A549 (cell line): ENCODE measurements at regions not wholly inside any gene's neighbourhood (a gene's known extent, or its start where the extent isn't known, plus 50 kb on each side); places are given as distances from the start of the nearest gene placed in this dataset.

Experiments
- ATAC-seq, 2 experiments: fragments of 200-7000 bp in 1 of 2; fragments of >200 bp in 1 of 2; cut with Nextera tagmentation in 1 of 2; cut with Tn5 transposase in 1 of 2; 3 replicates each; pipeline versions ENCODE4 v1.8.0 to v1.9.1; 2018 to 2020; ENCODE audit warnings: mild to moderate bottlenecking in 1 of 2, moderate library complexity in 1 of 2
- CTCF ChIA-PET: fragments of 300-600 bp; sonication (Branson Sonifier 250); formaldehyde crosslinking; extraction: SDS; loops from one replicate; lab custom pipeline; 2021; ENCODE audit warnings: antibody characterized with exemption, inconsistent platforms; lab: Yijun Ruan, JAX
- POLR2A ChIA-PET: fragments of 350-600 bp; formaldehyde crosslinking; extraction: SDS; loops from one replicate; lab custom pipeline; 2021; ENCODE audit warnings: antibody characterized with exemption, inconsistent platforms; lab: Yijun Ruan, JAX
- DNase-seq, 2 experiments: peaks; one replicate each; pipeline versions ENCODE4 v3.0.0 to v3.0.0-alpha.2; 2011 to 2016; ENCODE audit warnings: low read depth in 1 of 2, low spot score in 1 of 2
- FAIRE-seq: peaks from 2 replicates; lab custom pipeline; 2011; peaks lifted over from hg19 to GRCh38; lab: Jason Lieb, UNC
- H3K27ac ChIP-seq, 2 experiments: fragments of >200 bp; sonication (Bioruptor Twin); formaldehyde crosslinking; 3 replicates each; pipeline ENCODE4 v1.5.1; 2016 to 2017
- H3K4me1 ChIP-seq: fragments of >200 bp; sonication (Bioruptor Twin); formaldehyde crosslinking; 3 replicates; pipeline ENCODE4 v1.6.1; 2016
- H3K4me2 ChIP-seq: fragments of >200 bp; sonication (Bioruptor Twin); formaldehyde crosslinking; 3 replicates; pipeline ENCODE4 v1.6.1; 2016
- H3K4me3 ChIP-seq: fragments of >200 bp; sonication (Bioruptor Twin); formaldehyde crosslinking; 3 replicates; pipeline ENCODE4 v1.5.1; 2016
- H3K9me3 ChIP-seq: fragments of >200 bp; sonication (Bioruptor Twin); formaldehyde crosslinking; 3 replicates; pipeline ENCODE4 v1.6.1; 2016
- BHLHE40 ChIP-seq: IDR thresholded peaks from 2 replicates; pipeline ENCODE4 v1.6.1; 2012; ENCODE audit warnings: low read depth, low read length, inconsistent platforms
- CBX2 ChIP-seq: fragments of 200-600 bp; sonication (generic); IDR thresholded peaks from 2 replicates; pipeline ENCODE4 v1.6.1; 2016; ENCODE audit warnings: low read depth, mild to moderate bottlenecking, borderline replicate concordance
- CBX8 ChIP-seq: fragments of 200-600 bp; sonication (generic); IDR thresholded peaks from 2 replicates; pipeline ENCODE4 v1.6.1; 2016
- CHD2 ChIP-seq: fragments of 150-350 bp; IDR thresholded peaks from 2 replicates; pipeline ENCODE4 v1.6.1; 2014; ENCODE audit warnings: low read length; ENCODE audit not compliant: partially characterized antibody
- CHD4 ChIP-seq: fragments of 200-600 bp; sonication (generic); IDR thresholded peaks from 2 replicates; pipeline ENCODE4 v1.6.1; 2016; ENCODE audit warnings: antibody characterized with exemption, mild to moderate bottlenecking, borderline replicate concordance
- EHMT2 ChIP-seq: fragments of 200-600 bp; sonication (generic); IDR thresholded peaks from 2 replicates; pipeline ENCODE4 v1.6.1; 2016; ENCODE audit warnings: antibody characterized with exemption, low read depth, mild to moderate bottlenecking, moderate library complexity
- EP300 ChIP-seq, 2 experiments: fragments of >200 bp; sonication (Bioruptor Twin); formaldehyde crosslinking; IDR thresholded peaks; 2 replicates in 1 of 2; 3 replicates in 1 of 2; pipeline ENCODE4 v1.6.1; 2016 to 2017
- ESRRA ChIP-seq: fragments of 150-350 bp; IDR thresholded peaks from 2 replicates; pipeline ENCODE4 v1.6.1; 2014; ENCODE audit warnings: mild to moderate bottlenecking, low read length, borderline replicate concordance
- FOSB ChIP-seq: fragments of 250-450 bp; sonication (Bioruptor Pico); IDR thresholded peaks from 2 replicates; pipeline ENCODE4 v1.5.0; 2020; ENCODE audit warnings: mild to moderate bottlenecking, moderate library complexity
- HDAC2 ChIP-seq: fragments of 200-600 bp; sonication (generic); IDR thresholded peaks from 2 replicates; pipeline ENCODE4 v1.6.1; 2016
- HES2 ChIP-seq: fragments of >200 bp; sonication (Bioruptor Twin); formaldehyde crosslinking; IDR thresholded peaks from 2 replicates; pipeline ENCODE4 v1.6.1; 2016
- HOXA7 ChIP-seq: fragments of 250-450 bp; sonication (Bioruptor Pico); IDR thresholded peaks from 2 replicates; pipeline ENCODE4 v1.5.0; 2020; ENCODE audit warnings: mild to moderate bottlenecking, moderate library complexity
- HOXB13 ChIP-seq: fragments of 250-450 bp; sonication (Bioruptor Pico); IDR thresholded peaks from 2 replicates; pipeline ENCODE4 v1.5.0; 2020; ENCODE audit warnings: low read depth, mild to moderate bottlenecking, moderate library complexity
- JUN ChIP-seq, 2 experiments: fragments of >200 bp; sonication (Bioruptor Twin); formaldehyde crosslinking; IDR thresholded peaks; 2 replicates in 1 of 2; 3 replicates in 1 of 2; pipeline ENCODE4 v1.6.1; 2016 to 2017
- KDM1A ChIP-seq: fragments of 200-600 bp; sonication (generic); IDR thresholded peaks from 2 replicates; pipeline ENCODE4 v1.6.1; 2016; ENCODE audit warnings: low read depth, mild to moderate bottlenecking
- MAX ChIP-seq: IDR thresholded peaks from 2 replicates; pipeline ENCODE4 v1.6.1; 2012
- MAZ ChIP-seq: fragments of 150-350 bp; IDR thresholded peaks from 2 replicates; pipeline ENCODE4 v1.6.1; 2014; ENCODE audit warnings: antibody characterized with exemption, low read depth, low read length, borderline replicate concordance
- NPAS2 ChIP-seq: fragments of 250-450 bp; sonication (Bioruptor Pico); IDR thresholded peaks from 2 replicates; pipeline ENCODE4 v1.8.0; 2022; ENCODE audit warnings: mild to moderate bottlenecking, moderate library complexity, borderline replicate concordance
- PHF8 ChIP-seq: fragments of 200-600 bp; sonication (generic); IDR thresholded peaks from 2 replicates; pipeline ENCODE4 v1.6.1; 2016; ENCODE audit warnings: low read depth, mild to moderate bottlenecking, antibody characterized with exemption, moderate library complexity, borderline replicate concordance
- POLR2AphosphoS2 ChIP-seq: conservative IDR thresholded peaks from 2 replicates; pipeline ENCODE4 v1.6.1; 2012; ENCODE audit warnings: low read length, improper control_type of control experiment, inconsistent platforms
- RAD21 ChIP-seq, 2 experiments: fragments of >200 bp in 1 of 2; sonication (Bioruptor Twin) in 1 of 2; formaldehyde crosslinking in 1 of 2; IDR thresholded peaks in 1 of 2; conservative IDR thresholded peaks in 1 of 2; 2 replicates in 1 of 2; 3 replicates in 1 of 2; pipeline ENCODE4 v1.6.1; 2012 to 2018; ENCODE audit warnings: inconsistent platforms in 1 of 2
- RARB ChIP-seq: fragments of 250-450 bp; sonication (Bioruptor Pico); IDR thresholded peaks from 2 replicates; pipeline ENCODE4 v1.8.0; 2021; ENCODE audit warnings: mild to moderate bottlenecking, moderate library complexity
- RCOR1 ChIP-seq: fragments of 150-350 bp; IDR thresholded peaks from 2 replicates; pipeline ENCODE4 v1.6.1; 2014; ENCODE audit warnings: antibody characterized with exemption, low read length, low read depth
- RFX5 ChIP-seq: fragments of 450-650 bp; IDR thresholded peaks from 2 replicates; pipeline ENCODE4 v1.7.1; 2014; ENCODE audit warnings: antibody characterized with exemption, mild to moderate bottlenecking, moderate library complexity
- RNF2 ChIP-seq: fragments of 200-600 bp; sonication (generic); IDR thresholded peaks from 2 replicates; pipeline ENCODE4 v1.6.1; 2016; ENCODE audit warnings: low read depth, mild to moderate bottlenecking, antibody characterized with exemption, moderate library complexity, borderline replicate concordance
- SMC3 ChIP-seq: fragments of >200 bp; sonication (Bioruptor Twin); formaldehyde crosslinking; IDR thresholded peaks from 3 replicates; pipeline ENCODE4 v1.6.1; 2018; ENCODE audit warnings: inconsistent platforms
- SREBF2 ChIP-seq: fragments of 450-650 bp; IDR thresholded peaks from 2 replicates; pipeline ENCODE4 v1.6.1; 2014; ENCODE audit warnings: mild to moderate bottlenecking, moderate library complexity
- ZC3H11A ChIP-seq: fragments of 450-650 bp; IDR thresholded peaks from 2 replicates; pipeline ENCODE4 v1.6.1; 2014; ENCODE audit warnings: antibody characterized with exemption, mild to moderate bottlenecking
- ZFP36 ChIP-seq: fragments of 450-650 bp; IDR thresholded peaks from 2 replicates; pipeline ENCODE4 v1.6.1; 2014; ENCODE audit warnings: borderline replicate concordance; ENCODE audit not compliant: partially characterized antibody
- ZNF302 ChIP-seq: fragments of 250-450 bp; sonication (Bioruptor Pico); IDR thresholded peaks from 2 replicates; pipeline ENCODE4 v1.9.0; 2021; ENCODE audit warnings: inconsistent platforms, mild to moderate bottlenecking, moderate library complexity
- WGBS: methylation state at CpG from one replicate; pipeline ENCODE4 v1.1.6; 2017; ENCODE audit errors: missing lambda C conversion rate; 5-methylcytosine and 5-hydroxymethylcytosine counted together
- TF ChIP-seq, protein P1 (sequence below): fragments of >200 bp; sonication (Bioruptor Twin); formaldehyde crosslinking; IDR thresholded peaks from 3 replicates; pipeline ENCODE4 v1.5.1; 2016

DNA sequence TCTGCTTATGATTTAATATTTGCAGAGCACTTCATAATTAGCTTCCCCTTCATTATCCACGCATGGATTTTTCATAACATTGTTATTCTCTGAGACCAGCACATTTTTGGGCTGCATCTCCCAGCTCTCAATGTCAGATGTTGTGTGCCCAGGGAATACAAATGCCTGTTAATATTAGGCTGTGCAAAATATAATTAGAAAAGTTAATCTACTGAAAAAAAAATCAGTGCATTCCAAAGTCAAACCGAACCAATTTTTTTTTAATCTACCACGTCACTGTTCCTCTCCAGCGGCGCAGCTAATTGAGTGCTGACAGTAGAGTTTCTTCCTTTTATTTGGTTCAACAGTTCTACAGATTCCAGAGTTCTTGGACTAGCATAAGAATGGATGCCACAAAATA, 191.0 kb upstream of the RGS6 start:
- Histone ChIP-seq H3K4me3 (no peak overlapping the region), H3K27ac (no peak overlapping the region), H3K4me2 (no peak overlapping the region), H3K4me1 (peaks cover 8% of the 10 kb centered on the region; the same call in 1 of the 3 replicates), H3K9me3 (no peaks in the 10 kb centered on the region)
- ChIA-PET POLR2A (no interaction called here), CTCF (interaction anchor here (0.9 to 5.7 kb wide), 3 partner anchors 11 to 15 kb away, joined by 3 to 45 read pairs (median 4); no protein-coding TSS in a partner anchor)
- DNase-seq: no peak
- no peak for ATAC-seq
- 88% methylated on average over 5 of the region's 5 CpGs for WGBS
- no peak for TF ChIP-seq EHMT2
- no peak for TF ChIP-seq MAZ
- no peak for TF ChIP-seq PHF8
- TF ChIP-seq JUN (IDR thresholded peaks at IDR 0.05): no peak
- no peak for TF ChIP-seq RCOR1
- no peak for TF ChIP-seq HDAC2
- TF ChIP-seq ESRRA: no peak
- TF ChIP-seq RARB (CRISPR knock-in tag): no peak
- TF ChIP-seq BHLHE40: no peak
- no peak for TF ChIP-seq RNF2
- no peak for TF ChIP-seq ZC3H11A
- no peak for TF ChIP-seq ZNF302 (CRISPR knock-in tag)
- FAIRE-seq: no peak

GRCh38 chr14:71742485-71742884, 189.7 kb upstream of the RGS6 start:
- 70% methylated on average over 6 of the region's 6 CpGs for WGBS
- POLR2A ChIA-PET: no interaction called here
- no peak for FAIRE-seq

DNA sequence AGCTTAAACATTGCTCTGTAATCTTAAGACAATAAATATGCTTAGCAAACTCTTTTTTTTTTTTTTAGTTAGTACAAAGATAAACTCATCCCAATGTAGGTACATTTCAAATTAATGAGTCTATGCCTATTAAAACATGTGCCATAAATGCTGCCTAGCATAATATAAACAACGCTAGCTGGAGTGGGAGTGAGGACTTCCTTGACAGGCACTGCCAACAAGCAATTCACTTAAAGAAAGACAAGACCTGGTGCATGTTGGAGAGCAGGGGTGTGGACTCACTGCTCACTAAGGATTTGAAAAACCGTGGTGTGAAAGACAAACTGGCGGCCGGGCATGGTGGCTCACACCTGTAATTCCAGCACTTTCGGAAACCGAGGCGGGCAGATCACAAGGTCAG, 187.2 kb upstream of the RGS6 start:
- FAIRE-seq (no peak), ATAC-seq (no peak), DNase-seq (no peak)
- H3K4me1 ChIP-seq: no peaks in the 10 kb centered on the region; the same call in 2 of the 3 replicates
- H3K27ac ChIP-seq: no peak overlapping the region
- 36% methylated on average over 7 of the region's 7 CpGs for WGBS
- H3K4me3 ChIP-seq: no peak overlapping the region
- ChIA-PET CTCF (interaction anchor here (0.6 to 14.8 kb wide), 6 partner anchors 8 to 641 kb away, joined by 3 to 321 read pairs (median 4); no protein-coding TSS in a partner anchor), POLR2A (no interaction called here)
- peaks cover 8% of the 10 kb centered on the region for H3K9me3 ChIP-seq
- H3K4me2 ChIP-seq: no peak overlapping the region
- TF ChIP-seq RAD21 (conservative IDR thresholded peaks at IDR 0.05 in 1 of 2, IDR thresholded peaks at IDR 0.05 in 1 of 2) (no peak), RFX5 (no peak), CBX2 (no peak), ZFP36 (no peak), MAX (no peak), HOXA7 (CRISPR knock-in tag) (no peak), HOXB13 (CRISPR knock-in tag) (no peak), CBX8 (no peak), EP300 (IDR thresholded peaks at IDR 0.05) (no peak), EHMT2 (no peak), NPAS2 (CRISPR knock-in tag) (no peak), CHD4 (no peak), SMC3 (no peak)

More at GRCh38 chr14:71742485-71742884, 189.7 kb upstream of the RGS6 start:
- CTCF ChIA-PET: interaction anchor here (3.2 to 14.8 kb wide), 2 partner anchors 11 to 604 kb away, joined by 23 to 321 read pairs; no protein-coding TSS in a partner anchor
- Histone ChIP-seq H3K9me3 (no peaks in the 10 kb centered on the region), H3K4me3 (no peak overlapping the region), H3K4me2 (no peak overlapping the region), H3K27ac (no peak overlapping the region), H3K4me1 (peaks cover 8% of the 10 kb centered on the region; the same call in 1 of the 3 replicates)
- ATAC-seq: no peak
- TF ChIP-seq HES2: no peak
- no peak for TF ChIP-seq SMC3
- no peak for TF ChIP-seq RAD21 (conservative IDR thresholded peaks at IDR 0.05 in 1 of 2, IDR thresholded peaks at IDR 0.05 in 1 of 2)
- TF ChIP-seq RNF2: no peak
- no peak for TF ChIP-seq KDM1A
- TF ChIP-seq POLR2AphosphoS2: no peak
- TF ChIP-seq ZFP36: no peak
- TF ChIP-seq, protein P1, sequence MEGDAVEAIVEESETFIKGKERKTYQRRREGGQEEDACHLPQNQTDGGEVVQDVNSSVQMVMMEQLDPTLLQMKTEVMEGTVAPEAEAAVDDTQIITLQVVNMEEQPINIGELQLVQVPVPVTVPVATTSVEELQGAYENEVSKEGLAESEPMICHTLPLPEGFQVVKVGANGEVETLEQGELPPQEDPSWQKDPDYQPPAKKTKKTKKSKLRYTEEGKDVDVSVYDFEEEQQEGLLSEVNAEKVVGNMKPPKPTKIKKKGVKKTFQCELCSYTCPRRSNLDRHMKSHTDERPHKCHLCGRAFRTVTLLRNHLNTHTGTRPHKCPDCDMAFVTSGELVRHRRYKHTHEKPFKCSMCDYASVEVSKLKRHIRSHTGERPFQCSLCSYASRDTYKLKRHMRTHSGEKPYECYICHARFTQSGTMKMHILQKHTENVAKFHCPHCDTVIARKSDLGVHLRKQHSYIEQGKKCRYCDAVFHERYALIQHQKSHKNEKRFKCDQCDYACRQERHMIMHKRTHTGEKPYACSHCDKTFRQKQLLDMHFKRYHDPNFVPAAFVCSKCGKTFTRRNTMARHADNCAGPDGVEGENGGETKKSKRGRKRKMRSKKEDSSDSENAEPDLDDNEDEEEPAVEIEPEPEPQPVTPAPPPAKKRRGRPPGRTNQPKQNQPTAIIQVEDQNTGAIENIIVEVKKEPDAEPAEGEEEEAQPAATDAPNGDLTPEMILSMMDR: no peak
- no peak for TF ChIP-seq SREBF2
- no peak for TF ChIP-seq CBX8
- TF ChIP-seq FOSB (CRISPR knock-in tag): no peak
- no peak for TF ChIP-seq HDAC2
- no peak for TF ChIP-seq RCOR1
- no peak for TF ChIP-seq CHD2
- no peak for TF ChIP-seq RARB (CRISPR knock-in tag)
- no peak for TF ChIP-seq MAX
- no peak for DNase-seq
